Left cardiac atrium (tissue), 4 donors: ENCODE measurements at regions not wholly inside any gene's neighbourhood (a gene's known extent, or its start where the extent isn't known, plus 50 kb on each side); places are given as distances from the start of the nearest gene placed in this dataset.
A peak's percentile ranks its signal among the peaks of the same experiment; 100 is the strongest.

ENCODE experiments used
- ATAC-seq, 2 donors: fragments of 200-7000 bp; cut with Tn5 transposase; one replicate each; pipeline ENCODE4 v1.9.1; 2020; ENCODE audit warnings: mild to moderate bottlenecking in 2 of 2, moderate library complexity in 2 of 2
- DNase-seq: peaks from one replicate; pipeline ENCODE4 v3.0.0-alpha.2; 2020
- intact Hi-C, 2 donors: fragments of 100-400 bp; cut with DNase I; formaldehyde crosslinking; loops; one replicate each; pipeline versions ENCODE4 v1.14.1 to v1.15.1; 2022 to 2023
- donor health status: DM: no; HTN: yes; CAD: no.
- donor health status: DM: no; HTN: yes; CAD: no; lungs with severe emphysema.
- donor health status: DM: yes; HTN: yes; CAD: no.
- donor health status: Dilated cardiomyopathy.

GRCh38 chr10:58930500-58930899 lies 245.9 kb upstream of the PHYHIPL start:
- ATAC-seq = no peak
- intact Hi-C loops = no loop called here

GRCh38 chr10:58932126-58932525 lies 244.3 kb upstream of the PHYHIPL start:
- intact Hi-C loops = no loop called here
- ATAC-seq (no peak), DNase-seq (no peak)

More at GRCh38 chr10:58930500-58930899, 245.9 kb upstream of the PHYHIPL start:
- DNase-seq = no peak

DNA sequence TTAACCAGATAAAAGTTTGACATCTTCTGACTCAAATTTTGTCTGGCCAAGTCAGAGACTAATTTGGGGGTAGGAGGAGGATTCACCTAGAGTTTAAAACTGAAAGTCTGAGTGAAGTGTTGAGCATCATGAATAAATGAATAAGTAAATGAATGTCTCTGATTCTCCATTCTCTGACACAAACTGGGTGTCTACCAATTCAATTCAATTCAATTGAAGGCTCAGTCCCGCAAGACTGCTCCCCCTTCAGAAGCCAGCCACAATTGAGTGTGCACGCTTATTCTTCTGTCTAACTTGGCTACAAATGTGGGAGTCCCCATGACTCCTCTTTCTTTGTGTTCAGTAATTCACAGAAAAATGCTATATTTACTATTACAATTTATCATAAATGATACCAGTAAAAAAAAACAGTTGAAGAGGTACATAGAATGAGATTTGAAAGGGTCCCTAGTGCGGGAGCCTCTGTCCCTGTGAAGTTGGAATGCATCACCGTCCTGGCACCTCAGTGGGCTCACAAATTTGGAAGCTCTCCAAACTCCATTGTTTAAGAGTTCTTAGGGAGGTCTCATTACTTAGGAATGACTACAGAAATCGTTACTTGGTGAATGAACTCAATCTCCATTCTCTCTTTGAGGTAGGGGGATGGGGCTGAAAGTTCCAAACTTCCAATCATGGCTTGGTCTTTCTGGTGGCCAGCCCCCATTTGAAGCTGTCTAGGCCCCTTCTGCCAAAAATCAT lies 243.7 kb upstream of the PHYHIPL start:
- intact Hi-C loops = no loop called here
- DNase-seq (no peak), ATAC-seq (no peak)

- intact Hi-C loops = no loop called here
- DNase-seq = no peak
- no peak for ATAC-seq
These were observed 240.1 kb upstream of the PHYHIPL start for GRCh38 chr10:58936364-58936763.

DNA sequence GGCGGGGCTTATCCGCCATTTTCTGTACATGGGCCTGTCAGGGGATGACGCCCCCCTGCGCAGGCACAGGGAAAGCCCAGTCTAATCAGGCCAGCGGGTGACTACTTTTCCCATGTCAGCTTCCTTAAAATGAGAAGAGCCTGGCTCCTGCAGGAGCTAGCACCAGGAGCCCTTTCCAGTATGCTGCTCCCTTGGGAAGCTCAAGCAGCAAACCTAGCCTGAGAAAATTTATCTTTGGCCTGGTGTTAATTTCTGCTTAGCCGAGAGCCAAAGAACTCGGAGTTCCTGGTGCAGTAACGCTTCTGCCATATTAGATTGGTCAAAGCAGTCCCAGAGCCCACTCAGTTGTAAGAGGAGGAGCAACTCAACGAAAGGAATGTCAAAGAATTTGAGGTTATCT lies 239.0 kb upstream of the PHYHIPL start:
- intact Hi-C loops = no loop called here
- no peak for DNase-seq
- peak in 1 of 2 donors; percentile 73 for ATAC-seq

- intact Hi-C loops = no loop called here
- ATAC-seq = peak in 1 of 2 donors; percentile 27
These were observed 233.7 kb upstream of the PHYHIPL start for GRCh38 chr10:58942724-58943123.

DNA sequence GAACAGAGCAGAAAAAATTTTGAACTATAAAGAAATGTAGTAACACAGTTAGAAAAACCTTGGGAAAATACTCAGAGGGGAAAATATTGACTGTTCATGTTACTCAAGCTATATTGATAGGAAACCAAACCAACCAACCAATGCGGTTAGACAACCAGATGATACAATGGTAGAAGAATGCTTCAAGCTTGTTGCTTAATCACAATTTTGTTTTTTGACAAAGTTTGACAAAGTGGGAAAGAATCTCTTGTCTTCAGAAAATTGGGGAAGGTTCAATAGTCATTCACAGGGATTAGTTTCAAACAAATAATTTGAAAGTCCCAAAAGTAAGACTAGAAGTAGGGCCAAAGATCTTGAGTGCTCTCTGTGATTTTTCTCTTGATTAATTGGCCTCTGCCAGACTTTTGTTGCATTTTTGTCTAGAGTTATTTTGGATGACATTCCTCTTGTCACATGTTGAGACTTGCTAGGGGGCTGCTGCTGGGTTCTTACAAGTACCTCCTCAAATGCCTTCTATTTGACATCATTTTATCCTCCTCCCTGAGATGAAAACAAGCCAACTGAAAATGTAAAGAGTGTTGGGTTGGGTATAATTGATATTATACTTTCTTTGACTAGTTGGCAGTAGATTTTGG lies 233.1 kb upstream of the PHYHIPL start:
- no peak for ATAC-seq
- no peak for DNase-seq
- intact Hi-C loops = no loop called here

More at GRCh38 chr10:58942724-58943123, 233.7 kb upstream of the PHYHIPL start:
- DNase-seq = no peak

GRCh38 chr10:58943960-58944359 lies 232.5 kb upstream of the PHYHIPL start:
- DNase-seq (no peak), ATAC-seq (no peak)
- intact Hi-C loops = no loop called here

- intact Hi-C loops = no loop called here
- no peak for ATAC-seq
- no peak for DNase-seq
These were observed 228.1 kb upstream of the PHYHIPL start for GRCh38 chr10:58948303-58948702.

GRCh38 chr10:58950618-58951017 lies 225.8 kb upstream of the PHYHIPL start:
- DNase-seq (no peak), ATAC-seq (no peak)
- intact Hi-C loops = loop anchor here (5.0 to 10.0 kb wide), 7 partner anchors 168 to 1084 kb away; no protein-coding TSS in a partner anchor

GRCh38 chr10:58951087-58951486 lies 225.4 kb upstream of the PHYHIPL start:
- no peak for DNase-seq

DNA sequence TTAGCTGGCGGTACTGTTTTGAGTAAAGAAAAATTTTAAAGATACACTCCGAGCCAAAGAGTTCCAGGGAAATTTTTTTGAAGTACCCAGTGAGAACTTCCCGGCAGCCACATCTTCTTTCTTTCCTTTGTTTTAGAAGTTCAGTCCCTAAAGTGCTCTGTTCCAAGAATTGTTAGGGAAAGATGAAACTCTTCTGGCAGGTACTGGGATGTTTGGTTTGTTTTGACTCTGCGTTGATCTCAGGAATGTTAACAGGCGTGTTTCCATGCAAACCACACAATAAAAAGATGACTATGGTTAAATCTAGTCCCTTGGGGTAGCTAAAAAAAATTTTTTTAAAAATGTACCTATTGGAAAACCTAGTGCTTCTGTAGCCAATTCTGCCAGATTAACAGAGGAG lies 224.7 kb upstream of the PHYHIPL start:
- ATAC-seq (peak; percentile 12 to 45), DNase-seq (no peak)
- intact Hi-C loops = loop anchor here (2.0 to 10.0 kb wide), 8 partner anchors 169 to 1083 kb away; no protein-coding TSS in a partner anchor

More at GRCh38 chr10:58951087-58951486, 225.4 kb upstream of the PHYHIPL start:
- intact Hi-C loops = loop anchor here (5.0 to 10.0 kb wide), 7 partner anchors 169 to 1084 kb away; no protein-coding TSS in a partner anchor
- ATAC-seq = no peak

- DNase-seq (peak; percentile 27), ATAC-seq (peak; percentile 70 to 81)
- intact Hi-C loops = loop anchor here (2.0 to 10.0 kb wide), 8 partner anchors 170 to 1083 kb away; no protein-coding TSS in a partner anchor
These were observed 224.3 kb upstream of the PHYHIPL start for GRCh38 chr10:58952162-58952601.

DNA sequence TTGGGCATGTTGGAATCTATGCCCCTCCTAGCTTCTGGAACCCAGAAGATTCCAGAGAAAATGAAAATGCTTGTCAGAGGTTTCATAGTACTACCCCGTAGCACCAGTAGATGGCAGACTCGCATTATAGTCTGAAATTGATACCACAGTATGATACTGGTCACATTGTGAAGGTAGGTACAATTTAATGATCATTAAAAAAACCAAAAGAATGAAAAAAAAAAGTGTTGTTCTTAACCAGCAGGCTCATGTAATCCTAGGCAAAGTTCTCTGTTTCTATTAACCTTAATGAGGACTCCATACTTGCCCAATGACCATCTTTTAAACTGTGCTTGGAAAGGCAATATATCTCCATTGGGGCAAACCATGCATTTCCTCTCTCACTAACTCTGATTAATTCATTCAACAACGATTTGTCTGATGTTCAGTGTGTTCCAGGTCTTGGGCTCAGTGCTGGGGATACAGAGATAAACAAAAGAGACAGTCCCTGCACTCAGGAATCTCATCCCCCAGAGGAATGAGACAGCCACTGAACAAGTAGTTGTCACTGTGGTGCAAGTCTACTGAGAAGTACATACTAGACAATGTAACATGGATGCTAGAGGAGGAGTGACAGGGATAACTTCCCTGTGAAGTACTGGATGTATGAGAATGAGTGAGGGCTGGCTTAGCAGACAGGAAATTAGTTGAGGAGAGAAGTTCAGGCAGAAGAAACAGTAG lies 223.5 kb upstream of the PHYHIPL start:
- peak; percentile 66 to 82 for ATAC-seq
- intact Hi-C loops = loop anchor here (2.0 to 10.0 kb wide), 8 partner anchors 171 to 1082 kb away; no protein-coding TSS in a partner anchor
- peak; percentile 38 for DNase-seq

DNA sequence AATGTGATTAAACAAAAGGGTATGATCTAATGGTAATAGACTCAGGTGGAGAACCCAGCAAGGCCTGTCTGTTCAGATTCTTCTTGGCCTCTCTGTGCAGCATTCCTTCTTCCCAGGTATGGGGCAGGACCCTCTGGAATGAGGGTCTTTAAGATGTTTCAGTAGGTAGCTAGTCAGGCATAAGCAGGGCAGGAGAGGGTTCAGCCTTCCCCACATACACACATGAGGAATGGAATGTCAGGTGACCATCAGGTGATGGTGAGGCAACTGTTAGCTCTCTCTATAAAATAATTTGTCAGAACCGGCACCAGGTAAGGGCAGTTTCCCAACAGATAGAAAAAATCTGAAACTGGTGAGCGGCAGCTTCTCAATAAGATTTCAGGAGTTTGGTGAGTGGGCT lies 222.3 kb upstream of the PHYHIPL start:
- intact Hi-C loops = loop anchor here (5.0 to 10.0 kb wide), 7 partner anchors 172 to 1081 kb away; no protein-coding TSS in a partner anchor
- no peak for ATAC-seq
- DNase-seq = no peak

GRCh38 chr10:58955615-58956014 lies 220.8 kb upstream of the PHYHIPL start:
- no peak for DNase-seq
- no peak for ATAC-seq
- intact Hi-C loops = loop anchor here in 1 of 2 donors (10.0 kb wide), 3 partner anchors 289 to 1079 kb away; no protein-coding TSS in a partner anchor

- intact Hi-C loops = loop anchor here in 1 of 2 donors (10.0 kb wide), 3 partner anchors 288 to 1078 kb away; no protein-coding TSS in a partner anchor
- no peak for DNase-seq
- no peak for ATAC-seq
These were observed 219.5 kb upstream of the PHYHIPL start for GRCh38 chr10:58956926-58957325.

- intact Hi-C loops = loop anchor here in 1 of 2 donors (10.0 kb wide), 3 partner anchors 287 to 1077 kb away; no protein-coding TSS in a partner anchor
- no peak for DNase-seq
- ATAC-seq = no peak
These were observed 218.9 kb upstream of the PHYHIPL start for GRCh38 chr10:58957517-58957916.

DNA sequence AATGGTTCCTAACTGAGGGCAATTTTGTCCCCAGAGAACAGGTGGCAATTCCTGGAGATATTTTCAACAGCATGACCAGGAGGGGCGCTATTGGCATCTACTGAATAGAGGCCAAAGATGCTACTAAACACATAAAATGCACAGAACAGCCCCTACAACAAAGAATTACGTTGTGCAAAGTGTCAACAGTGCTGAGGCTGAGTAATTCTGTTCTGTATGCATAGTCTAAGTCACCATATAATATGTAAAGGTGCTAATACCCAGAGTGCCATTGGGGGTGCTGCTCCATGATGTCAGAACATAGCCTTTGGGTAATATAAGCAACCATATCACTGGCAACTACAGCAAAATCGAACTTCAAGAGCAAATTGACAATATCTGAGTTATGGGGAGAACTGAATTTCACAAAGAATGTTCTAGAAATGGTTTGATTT lies 213.3 kb upstream of the PHYHIPL start:
- DNase-seq = no peak
- intact Hi-C loops = no loop called here
- ATAC-seq = no peak
